Epithelial cell of esophagus (primary cell): ENCODE measurements at regions not wholly inside any gene's neighbourhood (a gene's known extent, or its start where the extent isn't known, plus 50 kb on each side); places are given as distances from the start of the nearest gene placed in this dataset.

Experiments
- DNase-seq: peaks from one replicate; pipeline ENCODE4 v3.0.0; 2010; ENCODE audit warnings: low read depth
- H3K4me3 ChIP-seq: 2 replicates; pipeline ENCODE4 v1.5.1; 2011; ENCODE audit warnings: mild to moderate bottlenecking, low read length, control low read depth
- CTCF ChIP-seq: IDR thresholded peaks from 2 replicates; pipeline ENCODE4 v1.5.1; 2011; ENCODE audit warnings: low read depth, mild to moderate bottlenecking, low read length, control low read depth, inconsistent platforms; ENCODE audit not compliant: insufficient read depth; ENCODE audit errors: missing control alignments

GRCh38 chr2:118237451-118237850 is 149.2 kb downstream of the INSIG2 start:
- DNase-seq: no peak
- no peak for TF ChIP-seq CTCF
- H3K4me3 ChIP-seq: no peak overlapping the region

GRCh38 chr2:118232796-118233195 is 144.5 kb downstream of the INSIG2 start:
- DNase-seq: no peak
- no peak overlapping the region for H3K4me3 ChIP-seq
- no peak for TF ChIP-seq CTCF

- TF ChIP-seq CTCF: no peak
- H3K4me3 ChIP-seq: no peak overlapping the region
- DNase-seq: no peak
Observed at GRCh38 chr2:118232391-118232790, 144.1 kb downstream of the INSIG2 start.

- H3K4me3 ChIP-seq: no peak overlapping the region
- no peak for TF ChIP-seq CTCF
- no peak for DNase-seq
Observed at GRCh38 chr2:118231759-118232158, 143.5 kb downstream of the INSIG2 start.

GRCh38 chr2:118227698-118228508 is 139.6 kb downstream of the INSIG2 start:
- DNase-seq: peak; percentile 65
- no peak for TF ChIP-seq CTCF
- H3K4me3 ChIP-seq: no peak overlapping the region

- no peak overlapping the region for H3K4me3 ChIP-seq
- no peak for TF ChIP-seq CTCF
- DNase-seq: no peak
Observed at GRCh38 chr2:118225666-118226065, 137.4 kb downstream of the INSIG2 start.

- TF ChIP-seq CTCF: no peak
- DNase-seq: no peak
- H3K4me3 ChIP-seq: no peak overlapping the region
Observed at GRCh38 chr2:118224895-118225311, 136.6 kb downstream of the INSIG2 start.
